Retinal pigment epithelial cell (primary cell): ENCODE measurements at regions not wholly inside any gene's neighbourhood (a gene's known extent, or its start where the extent isn't known, plus 50 kb on each side); places are given as distances from the start of the nearest gene placed in this dataset.

Experiments used
- DNase-seq: peaks from one replicate; pipeline ENCODE4 v3.0.0-alpha.2; 2010; ENCODE audit warnings: low read depth
- H3K4me3 ChIP-seq: 2 replicates; pipeline ENCODE4 v1.5.1; 2011; ENCODE audit warnings: mild to moderate bottlenecking, low read length, control low read depth, moderate library complexity
- CTCF ChIP-seq: conservative IDR thresholded peaks from 2 replicates; pipeline ENCODE4 v1.5.1; 2011; ENCODE audit warnings: low read depth, low read length, control low read depth, inconsistent platforms

DNA sequence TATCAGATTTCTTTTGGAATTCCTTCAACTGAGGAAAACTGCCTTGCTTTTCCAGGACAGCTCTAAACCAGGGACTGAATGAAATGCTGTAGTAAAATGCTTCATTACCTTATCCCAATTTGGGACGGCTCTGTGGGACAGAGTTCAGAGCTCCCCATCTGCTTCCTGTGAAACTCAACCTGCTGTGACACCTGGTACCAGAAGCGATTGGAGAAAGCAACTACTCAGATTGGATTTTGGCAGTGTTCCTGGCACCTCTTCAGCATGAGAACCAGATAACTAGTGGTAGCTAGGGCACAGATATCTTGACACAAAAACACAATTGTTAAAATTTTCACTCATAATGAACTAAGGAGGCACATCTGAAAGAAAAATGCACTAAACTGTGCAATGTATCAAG, 539.1 kb downstream of the SI start:
- no peak for DNase-seq
- no peak for TF ChIP-seq CTCF
- no peak overlapping the region for H3K4me3 ChIP-seq

GRCh38 chr3:164537485-164537884, 540.8 kb downstream of the SI start:
- DNase-seq, result no peak
- no peak for TF ChIP-seq CTCF
- no peak overlapping the region for H3K4me3 ChIP-seq

DNA sequence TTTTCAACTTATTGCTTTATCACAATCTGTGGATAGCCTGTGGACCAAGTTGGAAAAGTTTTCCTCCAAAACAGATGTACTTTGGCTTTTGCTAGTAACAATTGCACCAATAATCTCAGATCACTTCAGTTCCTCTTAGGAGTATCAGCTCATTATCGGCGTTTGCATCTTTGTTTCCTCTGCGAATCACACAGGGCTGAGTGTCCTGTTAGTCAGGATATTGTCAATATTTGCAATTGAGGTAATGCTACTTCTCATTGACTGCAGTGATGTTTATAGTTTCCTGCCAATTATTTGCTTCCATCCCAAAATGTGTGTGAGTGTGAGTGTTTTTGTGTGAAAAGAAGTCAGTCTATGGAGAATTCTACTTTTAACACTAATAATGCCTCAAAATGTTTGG, 545.0 kb downstream of the SI start:
- no peak for TF ChIP-seq CTCF
- no peak for DNase-seq
- H3K4me3 ChIP-seq, result no peak overlapping the region

DNA sequence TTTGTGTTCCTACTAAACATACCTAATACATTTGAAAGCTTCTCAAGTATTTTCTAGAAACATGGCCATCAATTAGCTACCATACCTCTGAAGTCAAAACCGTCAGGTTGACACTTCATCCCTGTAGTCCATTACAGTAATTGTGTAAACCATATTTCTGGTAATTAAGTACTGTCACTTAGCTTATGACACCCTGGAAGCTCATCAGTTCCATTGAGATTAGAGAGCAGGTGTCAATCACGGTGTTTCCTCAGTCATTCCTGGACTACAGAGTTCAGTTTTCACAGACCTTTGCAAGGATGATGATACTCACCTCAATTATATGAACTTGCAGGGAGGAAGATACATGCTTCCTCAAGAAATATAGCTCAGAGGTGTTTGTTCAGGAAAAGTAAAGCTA, 552.0 kb downstream of the SI start:
- H3K4me3 ChIP-seq, result no peak overlapping the region

GRCh38 chr3:164524201-164524600, 554.1 kb downstream of the SI start:
- no peak for DNase-seq
- H3K4me3 ChIP-seq, result no peak overlapping the region
- TF ChIP-seq CTCF, result no peak

More for the DNA sequence above, 552.0 kb downstream of the SI start:
- no peak for DNase-seq
- TF ChIP-seq CTCF, result no peak

- H3K4me3 ChIP-seq, result no peak overlapping the region
- no peak for DNase-seq
- no peak for TF ChIP-seq CTCF
Observed at GRCh38 chr3:164522073-164522763, 556.1 kb downstream of the SI start.

- no peak overlapping the region for H3K4me3 ChIP-seq
- no peak for TF ChIP-seq CTCF
- DNase-seq, result no peak
Observed at GRCh38 chr3:164521644-164522043, 556.7 kb downstream of the SI start.
